ENCODE measurements at regions not wholly inside any gene's neighbourhood (a gene's known extent, or its start where the extent isn't known, plus 50 kb on each side); places are given as distances from the start of the nearest gene placed in this dataset.

- TF ChIP-seq CTCF (conservative IDR thresholded peaks at IDR 0.05; ENCODE audit: low read length), result no peak
- TF ChIP-seq EZH2phosphoT487 (IDR thresholded peaks at IDR 0.05; ENCODE audit: borderline replicate concordance), result no peak
These were observed 160.9 kb upstream of the SYT13 start for GRCh38 chr11:45446998-45447397.

Measured in Loucy (cell line).